CD4-positive, alpha-beta T cell treated with Interferon alpha-2 for 1 hour (primary cell): ENCODE measurements at regions not wholly inside any gene's neighbourhood (a gene's known extent, or its start where the extent isn't known, plus 50 kb on each side); places are given as distances from the start of the nearest gene placed in this dataset.

Experiments used
- DNase-seq, 2 donors: peaks; one replicate each; pipeline ENCODE4 v3.0.0-alpha.2; 2020 to 2022

GRCh38 chr17:72262766-72263165, 141.9 kb downstream of the SOX9 start:
- DNase-seq, result no peak

- no peak for DNase-seq
Measured at GRCh38 chr17:72264682-72265405, 144.0 kb downstream of the SOX9 start.

GRCh38 chr17:72266112-72266775, 145.4 kb downstream of the SOX9 start:
- no peak for DNase-seq

GRCh38 chr17:72267601-72268000, 146.8 kb downstream of the SOX9 start:
- no peak for DNase-seq

- no peak for DNase-seq
Measured at GRCh38 chr17:72268431-72268830, 147.6 kb downstream of the SOX9 start.

GRCh38 chr17:72270273-72270924, 149.6 kb downstream of the SOX9 start:
- no peak for DNase-seq

- DNase-seq, result no peak
Measured at GRCh38 chr17:72271603-72272002, 150.8 kb downstream of the SOX9 start.

GRCh38 chr17:72273289-72274056, 152.7 kb downstream of the SOX9 start:
- no peak for DNase-seq

- DNase-seq, result no peak
Measured at GRCh38 chr17:72274614-72275013, 153.8 kb downstream of the SOX9 start.

GRCh38 chr17:72280881-72281280, 160.1 kb downstream of the SOX9 start:
- no peak for DNase-seq

GRCh38 chr17:72282439-72283029, 161.7 kb downstream of the SOX9 start:
- DNase-seq, result no peak

- no peak for DNase-seq
Measured at GRCh38 chr17:72284806-72285205, 164.0 kb downstream of the SOX9 start.

GRCh38 chr17:72287586-72287985, 166.8 kb downstream of the SOX9 start:
- no peak for DNase-seq

GRCh38 chr17:72294487-72294893, 173.7 kb downstream of the SOX9 start:
- no peak for DNase-seq

GRCh38 chr17:72295916-72296315, 175.1 kb downstream of the SOX9 start:
- DNase-seq, result no peak

GRCh38 chr17:72296456-72296855, 175.6 kb downstream of the SOX9 start:
- DNase-seq, result no peak

- no peak for DNase-seq
Measured at GRCh38 chr17:72297326-72298115, 176.7 kb downstream of the SOX9 start.

GRCh38 chr17:72299100-72299499, 178.3 kb downstream of the SOX9 start:
- DNase-seq, result no peak

GRCh38 chr17:72299592-72299991, 178.8 kb downstream of the SOX9 start:
- no peak for DNase-seq

GRCh38 chr17:72301887-72302286, 181.1 kb downstream of the SOX9 start:
- DNase-seq, result no peak

- no peak for DNase-seq
Measured at GRCh38 chr17:72302735-72303134, 181.9 kb downstream of the SOX9 start.
